CD4-positive, CD25-positive, alpha-beta regulatory T cell (primary cell): ENCODE measurements at regions not wholly inside any gene's neighbourhood (a gene's known extent, or its start where the extent isn't known, plus 50 kb on each side); places are given as distances from the start of the nearest gene placed in this dataset.

Experiments used
- ATAC-seq, 2 donors: fragments of 150-1000 bp; cut with Tn5 transposase; one replicate each; pipeline ENCODE4 v1.10.0; 2021; ENCODE audit warnings: low read depth in 2 of 2, moderate number of reproducible peaks in 2 of 2, moderate library complexity in 1 of 2
- DNase-seq, 3 donors: peaks; one replicate each; pipeline versions ENCODE4 v3.0.0 to v3.0.0-alpha.2; 2012 to 2022; ENCODE audit warnings: mixed read lengths in 1 of 3
- H3K27ac ChIP-seq: one replicate; pipeline ENCODE4 v1.7.0; 2013; ENCODE audit warnings: mild to moderate bottlenecking, low read length; ENCODE audit not compliant: insufficient read depth, poor library complexity, severe bottlenecking
- H3K27me3 ChIP-seq: one replicate; pipeline ENCODE4 v1.7.0; 2013; ENCODE audit warnings: low read length; ENCODE audit not compliant: control insufficient read depth, insufficient read depth
- H3K36me3 ChIP-seq: one replicate; pipeline ENCODE4 v1.7.0; 2013; ENCODE audit warnings: mild to moderate bottlenecking, low read length, moderate library complexity; ENCODE audit not compliant: control insufficient read depth, insufficient read depth
- H3K4me1 ChIP-seq: 2 replicates; pipeline ENCODE4 v1.7.0; 2013; ENCODE audit warnings: mild to moderate bottlenecking, low read length; ENCODE audit not compliant: insufficient read depth, control insufficient read depth, poor library complexity, severe bottlenecking
- H3K4me3 ChIP-seq: one replicate; pipeline ENCODE4 v1.7.0; 2013; ENCODE audit warnings: low read depth, mild to moderate bottlenecking, low read length, moderate library complexity
- H3K9me3 ChIP-seq, 2 experiments: 1 replicate in 1 of 2; 2 replicates in 1 of 2; pipeline ENCODE4 v1.7.0; 2013; ENCODE audit warnings: low read length in 2 of 2, mild to moderate bottlenecking in 1 of 2, moderate library complexity in 1 of 2; ENCODE audit not compliant: control insufficient read depth in 2 of 2
- H3K27ac Mint-ChIP-seq, 3 donors: one replicate each; pipeline ENCODE4 v1.8.0; 2020 to 2022; ENCODE audit warnings: mild to moderate bottlenecking in 3 of 3, mixed read lengths in 3 of 3, moderate library complexity in 2 of 3
- H3K27me3 Mint-ChIP-seq: one replicate; pipeline ENCODE4 v1.8.0; 2022; ENCODE audit warnings: mild to moderate bottlenecking, mixed read lengths
- H3K36me3 Mint-ChIP-seq: one replicate; pipeline ENCODE4 v1.8.0; 2020; ENCODE audit warnings: mixed read lengths
- H3K4me1 Mint-ChIP-seq, 4 donors: one replicate each; pipeline ENCODE4 v1.8.0; 2020 to 2022; ENCODE audit warnings: mixed read lengths in 4 of 4, mild to moderate bottlenecking in 1 of 4
- H3K4me3 Mint-ChIP-seq, 4 donors: one replicate each; pipeline ENCODE4 v1.8.0; 2020 to 2022; ENCODE audit warnings: mild to moderate bottlenecking in 4 of 4, mixed read lengths in 4 of 4, moderate library complexity in 3 of 4
- H3K9me3 Mint-ChIP-seq, 7 donors: one replicate each; pipeline ENCODE4 v1.8.0; 2020 to 2022; ENCODE audit warnings: mixed read lengths in 7 of 7, mild to moderate bottlenecking in 3 of 7, moderate library complexity in 2 of 7

DNA sequence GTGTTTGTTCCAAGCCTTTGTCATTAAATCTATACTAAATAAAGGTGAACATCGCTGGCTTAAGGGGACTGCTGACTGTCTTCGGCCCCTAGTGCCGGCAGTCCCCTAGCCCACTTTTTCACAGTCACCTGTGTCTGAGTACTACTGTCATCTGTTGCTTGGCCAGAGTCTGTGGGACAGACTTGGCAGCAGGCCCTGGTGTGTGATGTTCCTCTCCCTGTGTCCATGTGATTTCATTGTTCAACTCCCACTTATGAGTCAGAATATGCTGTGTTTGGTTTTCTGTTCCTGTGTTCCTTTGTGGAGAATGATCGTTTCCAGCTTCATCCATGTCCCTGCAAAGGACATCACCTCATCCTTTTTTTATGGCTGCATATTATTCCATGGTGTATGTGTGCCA, 133.4 kb downstream of the HAO1 start:
- H3K9me3 Mint-ChIP-seq: peaks cover 2 to 34% (median 17%) of the 10 kb centered on the region in 7 donors
- Histone ChIP-seq H3K9me3 (no peaks in the 10 kb centered on the region), H3K27me3 (no peaks in the 10 kb centered on the region), H3K4me1 (no peaks in the 10 kb centered on the region), H3K27ac (no peak overlapping the region), H3K4me3 (no peak overlapping the region), H3K36me3 (no peaks in the 10 kb centered on the region)
- no peak overlapping the region for H3K27ac Mint-ChIP-seq
- DNase-seq (no peak), ATAC-seq (no peak)
- no peaks in the 10 kb centered on the region for H3K36me3 Mint-ChIP-seq
- H3K27me3 Mint-ChIP-seq: no peaks in the 10 kb centered on the region
- no peaks in the 10 kb centered on the region for H3K4me1 Mint-ChIP-seq
- H3K4me3 Mint-ChIP-seq: no peak overlapping the region

DNA sequence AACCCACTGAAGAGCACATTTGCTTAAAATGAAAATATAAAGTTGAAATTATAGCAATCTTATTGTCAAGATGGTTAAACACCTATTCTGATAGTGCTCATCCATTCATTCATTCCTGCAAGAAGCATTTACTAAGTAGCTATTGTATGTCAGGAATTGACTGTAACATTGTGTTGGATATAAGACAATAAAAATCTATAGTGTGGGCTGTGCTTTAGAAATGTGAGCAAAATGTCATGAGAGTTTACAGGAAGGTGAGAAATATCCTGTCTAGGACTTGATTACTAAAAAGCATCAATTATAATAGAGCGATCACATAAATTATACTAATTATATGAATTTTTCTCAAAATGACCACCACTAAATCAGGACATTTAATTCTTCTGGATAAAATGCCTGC, 123.0 kb downstream of the HAO1 start:
- Histone ChIP-seq H3K36me3 (no peaks in the 10 kb centered on the region), H3K27me3 (no peaks in the 10 kb centered on the region), H3K4me3 (no peak overlapping the region), H3K27ac (no peak overlapping the region), H3K9me3 (no peaks in the 10 kb centered on the region), H3K4me1 (no peaks in the 10 kb centered on the region)
- H3K36me3 Mint-ChIP-seq: no peaks in the 10 kb centered on the region
- ATAC-seq (no peak), DNase-seq (no peak)
- no peaks in the 10 kb centered on the region for H3K4me1 Mint-ChIP-seq
- no peak overlapping the region for H3K27ac Mint-ChIP-seq
- no peaks in the 10 kb centered on the region for H3K27me3 Mint-ChIP-seq
- no peak overlapping the region for H3K4me3 Mint-ChIP-seq
- peaks cover 0 to 10% (median 2%) of the 10 kb centered on the region in 7 donors for H3K9me3 Mint-ChIP-seq

- Mint-ChIP-seq H3K36me3 (no peaks in the 10 kb centered on the region), H3K27me3 (no peaks in the 10 kb centered on the region), H3K27ac (no peak overlapping the region), H3K9me3 (peaks cover 0 to 11% (median 4%) of the 10 kb centered on the region in 7 donors), H3K4me3 (no peak overlapping the region), H3K4me1 (no peaks in the 10 kb centered on the region)
- ATAC-seq: no peak
- Histone ChIP-seq H3K27me3 (no peaks in the 10 kb centered on the region), H3K4me1 (no peaks in the 10 kb centered on the region), H3K36me3 (no peaks in the 10 kb centered on the region), H3K9me3 (no peaks in the 10 kb centered on the region), H3K4me3 (no peak overlapping the region), H3K27ac (no peak overlapping the region)
- no peak for DNase-seq
Observed at GRCh38 chr20:7818477-7818876, 121.8 kb downstream of the HAO1 start.

GRCh38 chr20:7820897-7821296, 119.4 kb downstream of the HAO1 start:
- no peak for DNase-seq
- ATAC-seq: no peak
- Mint-ChIP-seq H3K27me3 (no peaks in the 10 kb centered on the region), H3K9me3 (peaks cover 0 to 8% (median 4%) of the 10 kb centered on the region in 7 donors), H3K4me3 (no peak overlapping the region), H3K27ac (no peak overlapping the region), H3K36me3 (no peaks in the 10 kb centered on the region), H3K4me1 (no peaks in the 10 kb centered on the region)
- Histone ChIP-seq H3K36me3 (no peaks in the 10 kb centered on the region), H3K27me3 (no peaks in the 10 kb centered on the region), H3K4me3 (no peak overlapping the region), H3K9me3 (no peaks in the 10 kb centered on the region), H3K4me1 (no peaks in the 10 kb centered on the region), H3K27ac (no peak overlapping the region)

DNA sequence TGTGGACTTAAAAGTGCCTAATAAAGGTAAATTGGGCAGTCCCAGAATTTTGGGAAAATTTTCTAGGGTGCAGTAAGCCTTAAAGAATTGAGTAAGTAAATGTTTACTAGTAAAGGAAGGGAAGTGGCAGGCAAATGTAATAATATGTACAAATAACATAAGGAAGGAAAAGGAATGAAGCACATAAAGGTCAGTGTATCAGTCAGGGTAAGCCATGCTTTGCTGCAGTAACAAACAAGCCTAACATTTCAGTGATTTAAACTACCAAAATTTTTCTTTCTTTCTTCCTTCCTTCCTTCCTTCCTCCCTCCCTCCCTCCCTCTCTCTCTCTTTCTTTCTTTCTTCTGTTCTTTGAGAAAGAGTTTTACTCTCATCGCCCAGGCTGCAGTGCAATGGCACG, 117.5 kb downstream of the HAO1 start:
- Mint-ChIP-seq H3K4me1 (no peaks in the 10 kb centered on the region), H3K9me3 (peaks cover 2 to 8% (median 4%) of the 10 kb centered on the region in 7 donors), H3K27me3 (no peaks in the 10 kb centered on the region), H3K36me3 (no peaks in the 10 kb centered on the region), H3K27ac (no peak overlapping the region), H3K4me3 (no peak overlapping the region)
- H3K36me3 ChIP-seq: no peaks in the 10 kb centered on the region
- H3K27me3 ChIP-seq: no peaks in the 10 kb centered on the region
- no peak for DNase-seq
- H3K9me3 ChIP-seq: no peaks in the 10 kb centered on the region
- no peak for ATAC-seq
- H3K4me3 ChIP-seq: no peak overlapping the region
- no peak overlapping the region for H3K27ac ChIP-seq
- no peaks in the 10 kb centered on the region for H3K4me1 ChIP-seq

DNA sequence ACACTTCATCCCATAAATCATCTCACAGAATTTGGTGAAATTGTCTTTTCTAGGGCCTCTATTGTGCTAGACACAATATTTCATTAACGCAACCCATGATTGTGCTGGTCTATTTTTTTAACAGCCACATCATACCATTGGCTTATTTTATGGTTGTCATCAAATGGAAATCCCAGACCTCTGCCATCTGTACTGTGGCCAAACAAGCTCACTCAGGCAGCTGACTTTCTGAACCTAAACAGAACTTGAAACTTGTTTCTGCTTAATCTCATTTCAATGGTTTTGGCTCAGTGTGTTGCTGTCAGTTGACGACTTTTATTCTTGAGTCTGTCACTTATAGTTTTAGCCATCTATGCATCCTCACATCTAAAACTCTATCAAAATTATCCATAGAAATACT, 111.8 kb downstream of the HAO1 start:
- Histone ChIP-seq H3K27me3 (no peaks in the 10 kb centered on the region), H3K27ac (no peak overlapping the region), H3K4me3 (no peak overlapping the region), H3K9me3 (no peaks in the 10 kb centered on the region), H3K4me1 (no peaks in the 10 kb centered on the region), H3K36me3 (no peaks in the 10 kb centered on the region)
- DNase-seq (no peak), ATAC-seq (no peak)
- H3K27ac Mint-ChIP-seq: no peak overlapping the region
- H3K4me3 Mint-ChIP-seq: no peak overlapping the region
- H3K9me3 Mint-ChIP-seq: peaks cover 0 to 4% (median 2%) of the 10 kb centered on the region in 7 donors
- no peaks in the 10 kb centered on the region for H3K27me3 Mint-ChIP-seq
- H3K4me1 Mint-ChIP-seq: no peaks in the 10 kb centered on the region
- H3K36me3 Mint-ChIP-seq: no peaks in the 10 kb centered on the region

DNA sequence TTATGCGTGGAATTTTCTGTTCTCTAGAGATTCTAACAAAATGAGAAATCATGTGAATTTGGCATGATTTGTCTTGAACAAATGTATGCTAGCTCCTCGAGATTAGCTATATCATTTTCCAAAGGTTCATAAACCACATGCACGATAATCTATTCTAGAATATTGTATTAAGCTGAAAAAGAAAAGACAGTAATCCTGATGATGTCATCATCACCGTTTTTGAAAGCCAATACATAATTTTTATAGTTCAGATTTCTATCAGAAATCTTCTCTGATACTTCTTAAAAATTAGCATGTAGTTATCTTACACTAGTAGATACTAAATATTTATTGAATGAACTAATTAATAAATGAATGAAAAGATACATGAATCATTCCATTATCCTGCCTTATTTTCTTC, 111.2 kb downstream of the HAO1 start:
- Histone ChIP-seq H3K36me3 (no peaks in the 10 kb centered on the region), H3K27me3 (no peaks in the 10 kb centered on the region), H3K4me3 (no peak overlapping the region), H3K4me1 (no peaks in the 10 kb centered on the region), H3K9me3 (no peaks in the 10 kb centered on the region), H3K27ac (no peak overlapping the region)
- Mint-ChIP-seq H3K9me3 (peaks cover 0 to 3% (median 2%) of the 10 kb centered on the region in 7 donors), H3K27ac (no peak overlapping the region), H3K4me1 (no peaks in the 10 kb centered on the region), H3K4me3 (no peak overlapping the region), H3K27me3 (no peaks in the 10 kb centered on the region), H3K36me3 (no peaks in the 10 kb centered on the region)
- ATAC-seq: no peak
- no peak for DNase-seq

- H3K36me3 Mint-ChIP-seq: no peaks in the 10 kb centered on the region
- no peaks in the 10 kb centered on the region for H3K27me3 ChIP-seq
- no peak overlapping the region for H3K27ac ChIP-seq
- no peaks in the 10 kb centered on the region for H3K4me1 Mint-ChIP-seq
- peaks cover 0 to 3% (median 2%) of the 10 kb centered on the region in 7 donors for H3K9me3 Mint-ChIP-seq
- no peaks in the 10 kb centered on the region for H3K4me1 ChIP-seq
- H3K9me3 ChIP-seq: no peaks in the 10 kb centered on the region
- ATAC-seq (no peak), DNase-seq (no peak)
- no peak overlapping the region for H3K4me3 ChIP-seq
- no peak overlapping the region for H3K4me3 Mint-ChIP-seq
- H3K27ac Mint-ChIP-seq: no peak overlapping the region
- no peaks in the 10 kb centered on the region for H3K27me3 Mint-ChIP-seq
- H3K36me3 ChIP-seq: no peaks in the 10 kb centered on the region
Observed at GRCh38 chr20:7829776-7830175, 110.5 kb downstream of the HAO1 start.
